Hepatocyte (in vitro differentiated cells): ENCODE measurements at regions not wholly inside any gene's neighbourhood (a gene's known extent, or its start where the extent isn't known, plus 50 kb on each side); places are given as distances from the start of the nearest gene placed in this dataset.

Experiments used
- DNase-seq: peaks from one replicate; pipeline ENCODE4 v3.0.0-alpha.2; 2016; ENCODE audit warnings: low spot score
- H2AFZ ChIP-seq: fragments of 200-600 bp; sonication (generic); 2 replicates; pipeline ENCODE4 v1.6.0; 2016; ENCODE audit warnings: antibody characterized with exemption, mild to moderate bottlenecking
- H3K27ac ChIP-seq: fragments of 200-600 bp; sonication (generic); 2 replicates; pipeline ENCODE4 v1.5.1; 2016; ENCODE audit warnings: mild to moderate bottlenecking
- H3K27me3 ChIP-seq: fragments of 200-600 bp; sonication (generic); 2 replicates; pipeline ENCODE4 v1.6.1; 2016
- H3K36me3 ChIP-seq: fragments of 200-600 bp; sonication (generic); replicated peaks from 2 replicates; pipeline ENCODE4 v1.5.1; 2016; ENCODE audit warnings: low read depth; ENCODE audit not compliant: insufficient read depth
- H3K4me1 ChIP-seq: fragments of 200-600 bp; sonication (generic); 2 replicates; pipeline ENCODE4 v1.5.1; 2016; ENCODE audit warnings: mild to moderate bottlenecking, moderate library complexity; ENCODE audit not compliant: insufficient read depth
- H3K4me2 ChIP-seq: fragments of 200-600 bp; sonication (generic); 2 replicates; pipeline ENCODE4 v1.6.0; 2016
- H3K4me3 ChIP-seq: fragments of 200-600 bp; sonication (generic); 2 replicates; pipeline ENCODE4 v1.5.1; 2016; ENCODE audit warnings: mild to moderate bottlenecking
- H3K79me2 ChIP-seq: fragments of 200-600 bp; sonication (generic); 2 replicates; pipeline ENCODE4 v1.6.0; 2017; ENCODE audit warnings: mild to moderate bottlenecking
- H3K9me2 ChIP-seq: fragments of 200-600 bp; sonication (generic); replicated peaks from 2 replicates; pipeline ENCODE4 v1.6.0; 2017; ENCODE audit warnings: mild to moderate bottlenecking; ENCODE audit not compliant: insufficient read depth
- H3K9me3 ChIP-seq: fragments of 200-600 bp; sonication (generic); 2 replicates; pipeline ENCODE4 v1.5.1; 2016; ENCODE audit warnings: low read depth, mild to moderate bottlenecking
- H4K20me1 ChIP-seq: fragments of 200-600 bp; sonication (generic); 2 replicates; pipeline ENCODE4 v1.6.0; 2016; ENCODE audit warnings: mild to moderate bottlenecking; ENCODE audit not compliant: insufficient read depth, poor library complexity, severe bottlenecking
- CTCF ChIP-seq: fragments of 200-600 bp; sonication (generic); IDR thresholded peaks from 2 replicates; pipeline ENCODE4 v1.5.1; 2016; ENCODE audit warnings: antibody characterized with exemption, mild to moderate bottlenecking; ENCODE audit not compliant: poor library complexity
- EZH2 ChIP-seq: fragments of 200-600 bp; sonication (generic); IDR thresholded peaks from 2 replicates; pipeline ENCODE4 v1.6.1; 2016; ENCODE audit warnings: antibody characterized with exemption, mild to moderate bottlenecking, borderline replicate concordance
- EZH2phosphoT487 ChIP-seq: fragments of 200-600 bp; sonication (generic); IDR thresholded peaks from one replicate; pipeline ENCODE4 v1.6.1; 2018; ENCODE audit warnings: antibody characterized with exemption, mild to moderate bottlenecking, low read depth, moderate library complexity; ENCODE audit not compliant: unreplicated experiment, severe bottlenecking
- WGBS: methylation state at CpG from one replicate; pipeline ENCODE4 v1.1.6; 2016; ENCODE audit warnings: low lambda C conversion rate; ENCODE audit errors: missing lambda C conversion rate; 5-methylcytosine and 5-hydroxymethylcytosine counted together

GRCh38 chr12:58104351-58104755 is 163.0 kb downstream of the ATP23 start:
- Histone ChIP-seq H2AFZ (no peak overlapping the region), H3K36me3 (no peaks in the 10 kb centered on the region), H3K79me2 (no peaks in the 10 kb centered on the region), H3K9me3 (no peaks in the 10 kb centered on the region), H3K4me2 (no peak overlapping the region), H3K4me3 (no peak overlapping the region), H3K9me2 (no peaks in the 10 kb centered on the region), H3K27me3 (no peaks in the 10 kb centered on the region), H3K4me1 (no peaks in the 10 kb centered on the region), H3K27ac (no peak overlapping the region), H4K20me1 (no peaks in the 10 kb centered on the region)
- TF ChIP-seq CTCF (no peak), EZH2phosphoT487 (no peak), EZH2 (no peak)
- WGBS, result 64% methylated on average over 4 of the region's 4 CpGs
- DNase-seq, result no peak

GRCh38 chr12:58105225-58106119 is 164.1 kb downstream of the ATP23 start:
- TF ChIP-seq EZH2phosphoT487 (no peak), EZH2 (no peak), CTCF (no peak)
- Histone ChIP-seq H3K79me2 (no peaks in the 10 kb centered on the region), H2AFZ (no peak overlapping the region), H3K27ac (no peak overlapping the region), H3K9me3 (no peaks in the 10 kb centered on the region), H3K27me3 (no peaks in the 10 kb centered on the region), H3K4me3 (no peak overlapping the region), H4K20me1 (no peaks in the 10 kb centered on the region), H3K36me3 (no peaks in the 10 kb centered on the region), H3K4me2 (no peak overlapping the region), H3K9me2 (no peaks in the 10 kb centered on the region), H3K4me1 (no peaks in the 10 kb centered on the region)
- no peak for DNase-seq
- 93% methylated on average over 10 of the region's 10 CpGs for WGBS

GRCh38 chr12:58106195-58106594 is 164.8 kb downstream of the ATP23 start:
- H3K4me3 ChIP-seq, result no peak overlapping the region
- no peak overlapping the region for H2AFZ ChIP-seq
- no peaks in the 10 kb centered on the region for H3K27me3 ChIP-seq
- H3K36me3 ChIP-seq, result no peaks in the 10 kb centered on the region
- no peak overlapping the region for H3K27ac ChIP-seq
- TF ChIP-seq EZH2phosphoT487 (no peak), CTCF (no peak), EZH2 (no peak)
- H3K9me2 ChIP-seq, result no peaks in the 10 kb centered on the region
- no peaks in the 10 kb centered on the region for H4K20me1 ChIP-seq
- DNase-seq, result no peak
- no peaks in the 10 kb centered on the region for H3K9me3 ChIP-seq
- 93% methylated on average over 3 of the region's 3 CpGs for WGBS
- no peaks in the 10 kb centered on the region for H3K4me1 ChIP-seq
- H3K4me2 ChIP-seq, result no peak overlapping the region
- H3K79me2 ChIP-seq, result no peaks in the 10 kb centered on the region
